ENCODE measurements at regions not wholly inside any gene's neighbourhood (a gene's known extent, or its start where the extent isn't known, plus 50 kb on each side); places are given as distances from the start of the nearest gene placed in this dataset.

- Histone ChIP-seq H3K9ac (ENCODE audit: insufficient read depth in 1 of 2, low read length in 2 of 2) (no peak overlapping the region), H3K9me3 (ENCODE audit: control insufficient read depth in 4 of 4, insufficient read depth in 3 of 4, low read length in 3 of 4) (no peaks in the 10 kb centered on the region), H3K36me3 (ENCODE audit: control insufficient read depth in 4 of 4, insufficient read depth in 4 of 4, low read length in 4 of 4) (no peaks in the 10 kb centered on the region), H3K27ac (ENCODE audit: low read depth in 1 of 2, low read length in 1 of 2) (no peak overlapping the region), H3K4me3 (no peak overlapping the region), H3K4me1 (ENCODE audit: control insufficient read depth in 5 of 5, insufficient read depth in 5 of 5, low read length in 5 of 5) (no peaks in the 10 kb centered on the region), H3K27me3 (ENCODE audit: control insufficient read depth in 3 of 3, insufficient read depth in 3 of 3, low read length in 2 of 3) (no peaks in the 10 kb centered on the region)
- TF ChIP-seq CTCF (IDR thresholded peaks at IDR 0.05; ENCODE audit: control extremely low read depth, extremely low read depth), result no peak
- DNase-seq (no peak), ATAC-seq (ENCODE audit: insufficient read depth, low FRiP score) (no peak)
- WGBS, 2 donors, result 37 to 62% methylated on average over 2 of the region's 2 CpGs
These were observed 342.7 kb upstream of the RIOK2 start for GRCh38 chr5:97525780-97526179.

GRCh38 chr5:97528941-97529340 lies 345.9 kb upstream of the RIOK2 start:
- ATAC-seq (ENCODE audit: insufficient read depth, low FRiP score) (no peak), DNase-seq (peak; percentile 16 to 58 (median 42))
- Histone ChIP-seq H3K4me1 (ENCODE audit: control insufficient read depth in 5 of 5, insufficient read depth in 5 of 5, low read length in 5 of 5) (no peaks in the 10 kb centered on the region), H3K27ac (ENCODE audit: low read depth in 1 of 2, low read length in 1 of 2) (no peak overlapping the region), H3K36me3 (ENCODE audit: control insufficient read depth in 4 of 4, insufficient read depth in 4 of 4, low read length in 4 of 4) (no peaks in the 10 kb centered on the region), H3K27me3 (ENCODE audit: control insufficient read depth in 3 of 3, insufficient read depth in 3 of 3, low read length in 2 of 3) (no peaks in the 10 kb centered on the region), H3K9ac (ENCODE audit: insufficient read depth in 1 of 2, low read length in 2 of 2) (no peak overlapping the region), H3K9me3 (ENCODE audit: control insufficient read depth in 4 of 4, insufficient read depth in 3 of 4, low read length in 3 of 4) (no peaks in the 10 kb centered on the region), H3K4me3 (no peak overlapping the region)
- WGBS, 2 donors, result 68 to 78% methylated on average over 4 of the region's 4 CpGs
- no peak for TF ChIP-seq CTCF (IDR thresholded peaks at IDR 0.05; ENCODE audit: control extremely low read depth, extremely low read depth)

GRCh38 chr5:97529354-97529985 lies 346.4 kb upstream of the RIOK2 start:
- Histone ChIP-seq H3K9ac (ENCODE audit: insufficient read depth in 1 of 2, low read length in 2 of 2) (no peak overlapping the region), H3K36me3 (ENCODE audit: control insufficient read depth in 4 of 4, insufficient read depth in 4 of 4, low read length in 4 of 4) (no peaks in the 10 kb centered on the region), H3K27ac (ENCODE audit: low read depth in 1 of 2, low read length in 1 of 2) (no peak overlapping the region), H3K4me3 (no peak overlapping the region), H3K27me3 (ENCODE audit: control insufficient read depth in 3 of 3, insufficient read depth in 3 of 3, low read length in 2 of 3) (no peaks in the 10 kb centered on the region), H3K9me3 (ENCODE audit: control insufficient read depth in 4 of 4, insufficient read depth in 3 of 4, low read length in 3 of 4) (no peaks in the 10 kb centered on the region), H3K4me1 (ENCODE audit: control insufficient read depth in 5 of 5, insufficient read depth in 5 of 5, low read length in 5 of 5) (no peaks in the 10 kb centered on the region)
- TF ChIP-seq CTCF (IDR thresholded peaks at IDR 0.05; ENCODE audit: control extremely low read depth, extremely low read depth), result no peak
- no peak for ATAC-seq (ENCODE audit: insufficient read depth, low FRiP score)
- DNase-seq, result no peak
- WGBS, 2 donors, result 82 to 85% methylated on average over 4 of the region's 4 CpGs

GRCh38 chr5:97531549-97531948 lies 348.5 kb upstream of the RIOK2 start:
- Histone ChIP-seq H3K36me3 (ENCODE audit: control insufficient read depth in 4 of 4, insufficient read depth in 4 of 4, low read length in 4 of 4) (no peaks in the 10 kb centered on the region), H3K9me3 (ENCODE audit: control insufficient read depth in 4 of 4, insufficient read depth in 3 of 4, low read length in 3 of 4) (no peaks in the 10 kb centered on the region), H3K4me1 (ENCODE audit: control insufficient read depth in 5 of 5, insufficient read depth in 5 of 5, low read length in 5 of 5) (no peaks in the 10 kb centered on the region), H3K27ac (ENCODE audit: low read depth in 1 of 2, low read length in 1 of 2) (no peak overlapping the region), H3K9ac (ENCODE audit: insufficient read depth in 1 of 2, low read length in 2 of 2) (no peak overlapping the region), H3K4me3 (no peak overlapping the region), H3K27me3 (ENCODE audit: control insufficient read depth in 3 of 3, insufficient read depth in 3 of 3, low read length in 2 of 3) (no peaks in the 10 kb centered on the region)
- DNase-seq (no peak), ATAC-seq (ENCODE audit: insufficient read depth, low FRiP score) (no peak)
- WGBS, 2 donors, result 50% methylated on average over 2 of the region's 2 CpGs
- no peak for TF ChIP-seq CTCF (IDR thresholded peaks at IDR 0.05; ENCODE audit: control extremely low read depth, extremely low read depth)

Measured in lung (tissue), 11 donors.